ENCODE measurements at regions not wholly inside any gene's neighbourhood (a gene's known extent, or its start where the extent isn't known, plus 50 kb on each side); places are given as distances from the start of the nearest gene placed in this dataset.

GRCh38 chr5:67305913-67306710 is 109.5 kb upstream of the CD180 start:
- DNase-seq, result no peak
- intact Hi-C loops (cut with DNase I), result no loop called here

- no peak for DNase-seq
- intact Hi-C loops (cut with DNase I), result no loop called here
Measured at GRCh38 chr5:67305401-67305800, 108.8 kb upstream of the CD180 start.

- intact Hi-C loops (cut with DNase I), result no loop called here
- no peak for DNase-seq
Measured at GRCh38 chr5:67303356-67303755, 106.8 kb upstream of the CD180 start.

- no peak for DNase-seq
Measured at GRCh38 chr5:67301285-67301903, 104.8 kb upstream of the CD180 start.

GRCh38 chr5:67300326-67300725 is 103.7 kb upstream of the CD180 start:
- intact Hi-C loops (cut with DNase I), result no loop called here

More at GRCh38 chr5:67301285-67301903, 104.8 kb upstream of the CD180 start:
- intact Hi-C loops (cut with DNase I), result no loop called here

GRCh38 chr5:67299231-67299735 is 102.7 kb upstream of the CD180 start:
- no peak for DNase-seq
- intact Hi-C loops (cut with DNase I), result no loop called here

More at GRCh38 chr5:67300326-67300725, 103.7 kb upstream of the CD180 start:
- no peak for DNase-seq

- intact Hi-C loops (cut with DNase I), result no loop called here
- DNase-seq, result no peak
Measured at GRCh38 chr5:67297802-67298532, 101.4 kb upstream of the CD180 start.

- DNase-seq, result no peak
- intact Hi-C loops (cut with DNase I), result no loop called here
Measured at GRCh38 chr5:67297376-67297775, 100.8 kb upstream of the CD180 start.

GRCh38 chr5:67294266-67294938 is 97.8 kb upstream of the CD180 start:
- no peak for DNase-seq
- intact Hi-C loops (cut with DNase I), result no loop called here

- DNase-seq, result peak in 1 of 42 donors; percentile 46
- intact Hi-C loops (cut with DNase I), result no loop called here
Measured at GRCh38 chr5:67293226-67293625, 96.6 kb upstream of the CD180 start.

GRCh38 chr5:67292201-67292940 is 95.8 kb upstream of the CD180 start:
- intact Hi-C loops (cut with DNase I), result no loop called here
- DNase-seq, result no peak

- DNase-seq, result peak in 40 of 42 donors; percentile 35 to 90 (median 78)
- intact Hi-C loops (cut with DNase I), result no loop called here
Measured at GRCh38 chr5:67291671-67292070, 95.1 kb upstream of the CD180 start.

- peak in 1 of 42 donors; percentile 15 for DNase-seq
- intact Hi-C loops (cut with DNase I), result no loop called here
Measured at GRCh38 chr5:67291066-67291465, 94.5 kb upstream of the CD180 start.

- intact Hi-C loops (cut with DNase I), result no loop called here
- no peak for DNase-seq
Measured at GRCh38 chr5:67290655-67291054, 94.1 kb upstream of the CD180 start.

GRCh38 chr5:67289763-67290521 is 93.3 kb upstream of the CD180 start:
- peak in 2 of 42 donors; percentile 53 to 67 for DNase-seq
- intact Hi-C loops (cut with DNase I), result no loop called here

- intact Hi-C loops (cut with DNase I), result no loop called here
- peak in 11 of 42 donors; percentile 35 to 73 (median 53) for DNase-seq
Measured at GRCh38 chr5:67287510-67288268, 91.1 kb upstream of the CD180 start.

- intact Hi-C loops (cut with DNase I), result no loop called here
- DNase-seq, result peak in 1 of 42 donors; percentile 36
Measured at GRCh38 chr5:67286006-67286405, 89.4 kb upstream of the CD180 start.

All from head of caudate nucleus (tissue), 42 donors.